Keratinocyte (primary cell): ENCODE measurements at regions not wholly inside any gene's neighbourhood (a gene's known extent, or its start where the extent isn't known, plus 50 kb on each side); places are given as distances from the start of the nearest gene placed in this dataset.

Source experiments
- DNase-seq: peaks from one replicate; pipeline ENCODE4 v3.0.0-alpha.2; 2011; ENCODE audit warnings: low read depth, missing footprints, low spot score
- FAIRE-seq: peaks from 2 replicates; lab custom pipeline; 2011; peaks lifted over from hg19 to GRCh38; lab: Jason Lieb, UNC
- H2AFZ ChIP-seq: 2 replicates; pipeline ENCODE4 v1.6.0; 2012; ENCODE audit warnings: low read length, control low read depth, inconsistent platforms; ENCODE audit not compliant: control insufficient read depth
- H3K27ac ChIP-seq: 2 replicates; pipeline ENCODE4 v1.5.1; 2011; ENCODE audit warnings: low read length; ENCODE audit not compliant: control insufficient read depth, insufficient read depth
- H3K27me3 ChIP-seq: 3 replicates; pipeline ENCODE4 v1.6.0; 2011; ENCODE audit warnings: low read length; ENCODE audit not compliant: control insufficient read depth, insufficient read depth; ENCODE audit errors: extremely low read depth
- H3K36me3 ChIP-seq, 2 experiments: 2 replicates in 1 of 2; 3 replicates in 1 of 2; pipeline ENCODE4 v1.5.1; 2011; ENCODE audit warnings: low read length in 2 of 2, mild to moderate bottlenecking in 1 of 2; ENCODE audit not compliant: control insufficient read depth in 2 of 2, insufficient read depth in 2 of 2; ENCODE audit errors: extremely low read depth in 1 of 2
- H3K4me1 ChIP-seq: 3 replicates; pipeline ENCODE4 v1.5.1; 2011; ENCODE audit warnings: low read length; ENCODE audit not compliant: control insufficient read depth, insufficient read depth; ENCODE audit errors: extremely low read depth
- H3K4me2 ChIP-seq: 3 replicates; pipeline ENCODE4 v1.6.0; 2011; ENCODE audit warnings: low read depth, low read length; ENCODE audit not compliant: control insufficient read depth, insufficient read depth; ENCODE audit errors: extremely low read depth
- H3K4me3 ChIP-seq, 3 experiments: fragments of 200-600 bp in 1 of 3; sonication (generic) in 1 of 3; 2 replicates in 2 of 3; 3 replicates in 1 of 3; pipeline ENCODE4 v1.5.1; 2011 to 2016; ENCODE audit warnings: low read length in 3 of 3, mild to moderate bottlenecking in 3 of 3, control low read depth in 2 of 3, inconsistent platforms in 1 of 3, low read depth in 1 of 3, mixed read lengths in 1 of 3, mixed run types in 1 of 3, moderate library complexity in 1 of 3; ENCODE audit not compliant: control insufficient read depth in 2 of 3, insufficient read depth in 2 of 3; ENCODE audit errors: extremely low read depth in 1 of 3
- H3K79me2 ChIP-seq: 2 replicates; pipeline ENCODE4 v1.6.0; 2012; ENCODE audit warnings: low read length; ENCODE audit not compliant: control insufficient read depth, insufficient read depth
- H3K9ac ChIP-seq: 3 replicates; pipeline ENCODE4 v1.6.0; 2011; ENCODE audit warnings: low read length; ENCODE audit not compliant: control insufficient read depth, insufficient read depth; ENCODE audit errors: extremely low read depth
- H3K9me1 ChIP-seq: 3 replicates; pipeline ENCODE4 v1.6.0; 2011; ENCODE audit warnings: low read length; ENCODE audit not compliant: control insufficient read depth, insufficient read depth; ENCODE audit errors: extremely low read depth
- H3K9me3 ChIP-seq: 2 replicates; pipeline ENCODE4 v1.5.1; 2012; ENCODE audit warnings: low read depth, low read length; ENCODE audit not compliant: control insufficient read depth
- H4K20me1 ChIP-seq: 3 replicates; pipeline ENCODE4 v1.6.0; 2011; ENCODE audit warnings: low read length; ENCODE audit not compliant: control insufficient read depth, insufficient read depth; ENCODE audit errors: extremely low read depth
- CTCF ChIP-seq, 3 experiments: IDR thresholded peaks in 1 of 3; conservative IDR thresholded peaks in 1 of 3; optimal IDR thresholded peaks in 1 of 3; 2 replicates in 2 of 3; 3 replicates in 1 of 3; pipeline versions ENCODE3 to v1.5.1; 2011; ENCODE audit warnings: low read length in 3 of 3, mild to moderate bottlenecking in 3 of 3, moderate library complexity in 2 of 3, control low read depth in 1 of 3, inconsistent platforms in 1 of 3; ENCODE audit not compliant: insufficient read depth in 2 of 3; ENCODE audit errors: extremely low read depth in 1 of 3
- EZH2 ChIP-seq: IDR thresholded peaks from one replicate; pipeline ENCODE4 v1.6.1; 2012; ENCODE audit warnings: inconsistent platforms, mild to moderate bottlenecking, low read length, moderate library complexity
- dilution Hi-C: fragments of 300-500 bp; cut with MboI; formaldehyde crosslinking; loops from one replicate; pipeline ENCODE4 v1.7.0; 2020; ENCODE audit warnings: low sequenced_read_pairs; ENCODE audit not compliant: extremely low pct_ligation_motif_present

- DNase-seq (no peak), FAIRE-seq (no peak)
- TF ChIP-seq EZH2 (no peak), CTCF (optimal IDR thresholded peaks at IDR 0.05 in 1 of 3, IDR thresholded peaks at IDR 0.05 in 1 of 3, conservative IDR thresholded peaks at IDR 0.05 in 1 of 3; ENCODE audit: extremely low read depth in 1 of 3, insufficient read depth in 2 of 3, low read length in 3 of 3) (no peak)
- Histone ChIP-seq H2AFZ (no peak overlapping the region), H3K4me3 (no peak overlapping the region), H3K4me2 (no peak overlapping the region), H3K9me1 (no peaks in the 10 kb centered on the region), H4K20me1 (no peaks in the 10 kb centered on the region), H3K9me3 (no peaks in the 10 kb centered on the region), H3K9ac (no peak overlapping the region), H3K27ac (no peak overlapping the region), H3K79me2 (no peaks in the 10 kb centered on the region), H3K27me3 (no peaks in the 10 kb centered on the region), H3K36me3 (no peaks in the 10 kb centered on the region), H3K4me1 (peaks cover 12% of the 10 kb centered on the region)
- dilution Hi-C loops: no loop called here
Observed at GRCh38 chr12:93245543-93245942, 132.2 kb upstream of the NUDT4 start.

GRCh38 chr12:93247313-93247991 lies 130.3 kb upstream of the NUDT4 start:
- Histone ChIP-seq H3K4me1 (peaks cover 12% of the 10 kb centered on the region), H3K4me2 (no peak overlapping the region), H3K9ac (no peak overlapping the region), H2AFZ (no peak overlapping the region), H3K9me3 (no peaks in the 10 kb centered on the region), H4K20me1 (no peaks in the 10 kb centered on the region), H3K9me1 (no peaks in the 10 kb centered on the region), H3K27me3 (no peaks in the 10 kb centered on the region), H3K27ac (no peak overlapping the region), H3K4me3 (no peak overlapping the region), H3K79me2 (no peaks in the 10 kb centered on the region), H3K36me3 (no peaks in the 10 kb centered on the region)
- no peak for DNase-seq
- dilution Hi-C loops: no loop called here
- TF ChIP-seq EZH2: no peak
- TF ChIP-seq CTCF (optimal IDR thresholded peaks at IDR 0.05 in 1 of 3, IDR thresholded peaks at IDR 0.05 in 1 of 3, conservative IDR thresholded peaks at IDR 0.05 in 1 of 3; ENCODE audit: extremely low read depth in 1 of 3, insufficient read depth in 2 of 3, low read length in 3 of 3): no peak
- FAIRE-seq: no peak
